ENCODE measurements at regions not wholly inside any gene's neighbourhood (a gene's known extent, or its start where the extent isn't known, plus 50 kb on each side); places are given as distances from the start of the nearest gene placed in this dataset.

DNA sequence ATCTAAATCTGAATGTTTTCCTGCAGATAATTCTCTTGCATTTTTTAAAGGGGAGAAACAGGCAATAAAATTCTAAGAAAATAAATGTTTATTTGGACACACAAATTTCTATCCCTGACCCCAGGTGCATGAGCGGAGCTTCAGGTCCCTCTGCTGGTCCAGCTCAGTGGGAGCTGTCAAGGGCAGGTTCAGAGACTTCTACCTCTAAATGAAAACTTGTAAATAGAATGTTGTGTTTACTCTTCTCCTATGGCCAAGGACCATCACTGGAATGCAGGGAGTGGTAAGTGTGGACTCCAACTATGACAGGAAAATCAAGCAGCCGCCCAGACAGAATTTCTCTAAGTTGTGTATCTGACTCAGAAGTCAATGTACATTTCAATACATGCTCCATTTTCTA lies 148.6 kb upstream of the TTC29 start:
- TF ChIP-seq, protein P1, sequence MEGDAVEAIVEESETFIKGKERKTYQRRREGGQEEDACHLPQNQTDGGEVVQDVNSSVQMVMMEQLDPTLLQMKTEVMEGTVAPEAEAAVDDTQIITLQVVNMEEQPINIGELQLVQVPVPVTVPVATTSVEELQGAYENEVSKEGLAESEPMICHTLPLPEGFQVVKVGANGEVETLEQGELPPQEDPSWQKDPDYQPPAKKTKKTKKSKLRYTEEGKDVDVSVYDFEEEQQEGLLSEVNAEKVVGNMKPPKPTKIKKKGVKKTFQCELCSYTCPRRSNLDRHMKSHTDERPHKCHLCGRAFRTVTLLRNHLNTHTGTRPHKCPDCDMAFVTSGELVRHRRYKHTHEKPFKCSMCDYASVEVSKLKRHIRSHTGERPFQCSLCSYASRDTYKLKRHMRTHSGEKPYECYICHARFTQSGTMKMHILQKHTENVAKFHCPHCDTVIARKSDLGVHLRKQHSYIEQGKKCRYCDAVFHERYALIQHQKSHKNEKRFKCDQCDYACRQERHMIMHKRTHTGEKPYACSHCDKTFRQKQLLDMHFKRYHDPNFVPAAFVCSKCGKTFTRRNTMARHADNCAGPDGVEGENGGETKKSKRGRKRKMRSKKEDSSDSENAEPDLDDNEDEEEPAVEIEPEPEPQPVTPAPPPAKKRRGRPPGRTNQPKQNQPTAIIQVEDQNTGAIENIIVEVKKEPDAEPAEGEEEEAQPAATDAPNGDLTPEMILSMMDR (IDR thresholded peaks at IDR 0.05; ENCODE audit: insufficient read depth, low read length): no peak
- TF ChIP-seq POLR2AphosphoS5 (IDR thresholded peaks at IDR 0.05; ENCODE audit: low read depth): no peak
- TF ChIP-seq, protein P2, sequence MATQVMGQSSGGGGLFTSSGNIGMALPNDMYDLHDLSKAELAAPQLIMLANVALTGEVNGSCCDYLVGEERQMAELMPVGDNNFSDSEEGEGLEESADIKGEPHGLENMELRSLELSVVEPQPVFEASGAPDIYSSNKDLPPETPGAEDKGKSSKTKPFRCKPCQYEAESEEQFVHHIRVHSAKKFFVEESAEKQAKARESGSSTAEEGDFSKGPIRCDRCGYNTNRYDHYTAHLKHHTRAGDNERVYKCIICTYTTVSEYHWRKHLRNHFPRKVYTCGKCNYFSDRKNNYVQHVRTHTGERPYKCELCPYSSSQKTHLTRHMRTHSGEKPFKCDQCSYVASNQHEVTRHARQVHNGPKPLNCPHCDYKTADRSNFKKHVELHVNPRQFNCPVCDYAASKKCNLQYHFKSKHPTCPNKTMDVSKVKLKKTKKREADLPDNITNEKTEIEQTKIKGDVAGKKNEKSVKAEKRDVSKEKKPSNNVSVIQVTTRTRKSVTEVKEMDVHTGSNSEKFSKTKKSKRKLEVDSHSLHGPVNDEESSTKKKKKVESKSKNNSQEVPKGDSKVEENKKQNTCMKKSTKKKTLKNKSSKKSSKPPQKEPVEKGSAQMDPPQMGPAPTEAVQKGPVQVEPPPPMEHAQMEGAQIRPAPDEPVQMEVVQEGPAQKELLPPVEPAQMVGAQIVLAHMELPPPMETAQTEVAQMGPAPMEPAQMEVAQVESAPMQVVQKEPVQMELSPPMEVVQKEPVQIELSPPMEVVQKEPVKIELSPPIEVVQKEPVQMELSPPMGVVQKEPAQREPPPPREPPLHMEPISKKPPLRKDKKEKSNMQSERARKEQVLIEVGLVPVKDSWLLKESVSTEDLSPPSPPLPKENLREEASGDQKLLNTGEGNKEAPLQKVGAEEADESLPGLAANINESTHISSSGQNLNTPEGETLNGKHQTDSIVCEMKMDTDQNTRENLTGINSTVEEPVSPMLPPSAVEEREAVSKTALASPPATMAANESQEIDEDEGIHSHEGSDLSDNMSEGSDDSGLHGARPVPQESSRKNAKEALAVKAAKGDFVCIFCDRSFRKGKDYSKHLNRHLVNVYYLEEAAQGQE (IDR thresholded peaks at IDR 0.05; ENCODE audit: insufficient replicate concordance, low read depth): no peak
- no peak for TF ChIP-seq GABPA (IDR thresholded peaks at IDR 0.05; ENCODE audit: low read depth)
